ENCODE measurements at regions not wholly inside any gene's neighbourhood (a gene's known extent, or its start where the extent isn't known, plus 50 kb on each side); places are given as distances from the start of the nearest gene placed in this dataset.

DNA sequence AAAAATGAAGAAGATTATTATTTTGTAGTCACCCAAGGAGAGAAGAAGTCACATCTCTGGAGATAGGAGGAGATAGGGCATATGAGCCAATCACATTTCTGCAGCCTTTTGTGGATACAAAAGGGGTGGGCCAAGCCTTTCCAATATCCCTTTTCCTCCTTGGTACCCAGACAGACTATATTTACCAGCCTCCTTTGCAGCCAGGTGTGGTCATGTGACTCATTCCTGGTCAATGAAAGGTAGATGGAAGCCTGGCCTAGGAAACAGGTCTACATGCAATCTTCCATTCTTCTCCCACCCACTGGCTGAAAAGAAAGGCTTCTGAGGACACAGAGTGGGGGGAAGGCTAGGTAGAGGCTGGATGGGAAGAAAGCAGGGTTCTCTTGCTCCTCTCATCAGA lies 58.1 kb upstream of the ERG start:
- DNase-seq = no peak

DNA sequence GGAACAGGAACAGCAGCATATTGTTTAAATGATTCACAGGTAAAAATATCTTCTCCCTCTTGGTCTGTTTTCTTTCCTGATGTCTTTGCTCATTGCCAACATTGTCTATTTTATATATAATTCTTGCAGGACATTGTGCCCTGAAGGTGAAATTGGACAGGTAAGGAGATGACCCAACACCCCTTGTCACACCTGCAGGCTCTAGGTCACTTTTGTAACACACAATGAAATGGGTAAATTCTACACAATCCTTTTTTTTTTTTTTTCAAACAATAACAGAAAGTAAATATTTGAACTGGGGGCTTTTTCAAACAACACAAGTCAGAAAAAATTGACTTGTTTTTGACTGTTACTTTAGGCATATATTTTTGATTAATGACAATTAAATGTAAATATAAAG lies 62.9 kb upstream of the ERG start:
- DNase-seq = no peak

DNA sequence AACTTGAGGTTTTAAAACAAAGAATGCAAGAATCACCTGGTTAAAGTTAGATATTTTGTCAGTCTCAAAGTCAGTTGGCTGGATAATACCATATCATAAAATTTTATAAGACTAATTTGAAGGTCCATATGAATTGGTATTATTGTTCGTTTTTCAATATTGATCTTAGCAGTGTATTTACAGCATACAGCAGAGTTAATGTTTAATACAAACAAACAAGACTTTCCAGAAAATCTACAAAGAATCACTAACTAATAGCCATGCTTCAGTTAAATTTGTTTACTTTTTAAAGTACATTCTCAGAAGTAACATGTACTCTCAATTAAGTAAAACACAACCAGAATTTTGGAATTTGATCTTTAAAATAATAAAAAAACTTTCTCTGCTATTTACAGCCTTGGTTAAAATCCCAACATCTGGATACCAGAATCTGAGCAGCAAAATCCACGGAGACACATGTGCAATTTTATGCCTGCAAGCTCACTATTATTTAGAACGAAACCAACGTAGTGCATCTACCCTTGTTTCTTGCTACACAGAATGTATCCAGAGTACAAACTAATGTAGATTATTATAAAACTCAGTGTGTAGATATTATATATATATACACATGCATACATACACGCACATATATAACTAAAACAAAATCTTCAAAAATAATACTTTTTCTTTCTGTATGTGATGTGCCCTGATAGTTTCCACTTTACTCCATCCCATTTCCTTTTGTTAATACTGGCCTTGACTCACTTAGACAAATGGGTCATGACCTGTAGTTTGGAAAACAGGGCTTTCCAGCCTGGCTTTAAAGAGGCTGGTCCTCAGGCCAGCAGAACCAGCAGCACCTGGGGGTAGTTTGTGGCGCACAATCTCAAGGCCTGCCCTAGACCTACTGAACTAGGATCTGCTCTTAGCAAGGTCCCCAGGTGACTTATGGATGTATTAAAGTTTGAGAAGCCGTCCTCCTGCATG lies 63.6 kb upstream of the ERG start:
- no peak for DNase-seq

DNA sequence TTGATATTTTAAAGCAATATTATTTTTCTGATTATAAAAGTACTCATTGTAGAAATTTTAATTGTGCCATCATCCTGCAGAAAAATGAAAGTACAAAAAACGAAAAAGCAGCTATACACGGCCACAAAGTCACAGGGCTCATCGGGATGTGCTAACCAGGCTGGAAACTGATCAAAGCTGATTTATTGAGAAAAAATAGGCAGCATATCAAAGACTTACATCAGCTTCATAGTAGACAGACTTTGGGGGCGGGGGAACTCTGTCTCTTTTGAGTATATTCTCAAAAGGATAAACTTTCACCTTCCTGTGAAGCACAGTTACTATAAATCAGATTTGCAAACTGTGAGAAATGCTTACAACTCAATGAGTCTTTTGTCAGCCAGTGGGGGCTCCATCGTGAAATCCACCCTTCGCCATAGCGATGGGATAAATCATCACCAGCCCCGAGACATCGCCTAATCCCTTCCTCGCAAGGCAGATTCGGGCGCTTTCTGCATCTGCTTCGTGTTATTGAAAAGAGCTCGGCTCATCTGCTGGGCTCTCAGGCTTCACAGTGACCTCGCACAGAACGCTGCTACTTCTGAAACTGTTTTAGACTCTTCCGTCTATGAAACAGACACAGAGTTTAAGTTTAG lies 69.2 kb upstream of the ERG start:
- DNase-seq = no peak

DNA sequence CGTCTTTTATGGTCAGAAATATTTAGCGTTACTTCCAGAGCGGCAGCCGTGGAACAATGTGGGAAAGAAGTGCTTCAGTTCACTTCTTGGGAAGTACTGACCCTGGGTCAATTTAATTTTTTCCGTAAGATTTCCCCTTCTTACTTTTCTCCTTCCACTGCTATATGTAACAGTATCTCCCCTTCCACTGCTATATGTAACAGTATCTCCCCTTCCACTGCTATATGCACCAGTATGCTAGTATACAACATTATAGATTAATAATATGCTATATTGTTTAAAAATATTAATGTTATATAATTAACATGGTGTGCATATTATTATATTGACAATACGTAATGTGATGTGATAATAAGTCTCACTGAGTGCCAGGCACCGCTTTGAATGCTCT lies 69.7 kb upstream of the ERG start:
- DNase-seq = no peak

DNA sequence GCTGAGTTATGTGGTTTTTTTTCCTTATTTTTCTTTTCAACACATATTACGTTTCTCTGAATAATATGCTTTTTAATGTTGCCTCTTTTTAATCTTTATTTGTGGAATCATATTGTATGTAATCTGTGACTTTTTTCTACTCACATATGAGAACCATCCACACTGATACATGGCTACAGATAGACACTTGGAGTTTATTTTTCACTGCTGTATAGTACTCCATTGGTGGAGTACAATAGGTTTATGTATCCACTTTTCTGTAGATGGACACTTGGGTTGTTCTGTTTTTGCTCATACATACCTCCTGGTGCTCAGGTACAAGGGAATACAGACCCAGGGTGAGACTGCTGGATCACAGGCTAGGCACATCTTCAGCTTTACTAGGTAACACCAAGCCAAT lies 71.5 kb upstream of the ERG start:
- DNase-seq = no peak

DNA sequence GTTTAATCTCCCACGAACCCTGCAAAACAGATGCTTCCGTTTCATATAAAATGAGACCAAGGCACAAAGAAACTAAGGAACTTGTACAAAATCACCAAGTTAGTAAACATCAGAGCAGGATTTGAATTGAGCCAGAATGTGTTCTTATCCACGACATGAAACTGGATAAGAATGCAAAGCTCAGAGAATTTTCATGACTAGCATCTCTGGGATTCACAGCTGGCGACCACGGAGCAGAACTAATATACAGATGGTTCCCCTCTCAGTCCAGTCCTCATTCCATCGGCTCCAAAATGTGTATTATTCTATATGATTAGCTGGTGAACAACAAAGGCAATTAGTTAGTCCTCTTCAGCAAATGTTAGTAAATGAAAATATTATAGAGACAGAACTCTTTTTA lies 72.3 kb upstream of the ERG start:
- DNase-seq = no peak

DNA sequence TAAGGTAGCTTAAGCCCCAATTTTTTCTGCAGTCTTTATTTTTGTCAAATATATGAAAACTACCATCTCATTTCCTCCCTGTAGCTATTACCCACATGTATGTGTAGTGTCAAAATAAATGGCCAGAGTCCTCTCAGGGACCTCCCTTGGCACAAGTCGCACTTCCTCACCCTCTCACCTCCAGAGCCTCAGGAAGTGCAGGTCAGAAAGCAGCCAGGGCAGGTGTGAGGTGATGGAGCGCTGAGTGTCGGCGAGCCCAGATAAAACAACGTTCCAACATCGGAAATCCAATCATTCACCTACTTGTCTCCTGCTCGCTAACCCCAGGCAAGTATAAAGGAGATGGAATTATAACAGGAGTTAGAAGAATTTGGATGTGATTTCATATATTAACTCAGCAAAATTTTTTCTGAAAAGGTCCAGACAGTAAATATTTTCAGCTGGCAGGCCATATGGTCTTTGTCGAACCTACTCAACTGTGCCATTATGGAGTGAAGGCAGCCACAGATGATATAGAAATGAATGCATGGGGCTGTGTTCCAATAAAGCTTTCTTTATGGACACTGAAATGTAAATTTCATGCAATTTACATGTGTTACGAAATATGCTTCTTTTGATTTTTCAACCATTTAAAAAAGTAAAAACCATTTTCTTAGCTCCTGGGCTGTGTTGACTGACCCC lies 76.8 kb upstream of the ERG start:
- DNase-seq = no peak

DNA sequence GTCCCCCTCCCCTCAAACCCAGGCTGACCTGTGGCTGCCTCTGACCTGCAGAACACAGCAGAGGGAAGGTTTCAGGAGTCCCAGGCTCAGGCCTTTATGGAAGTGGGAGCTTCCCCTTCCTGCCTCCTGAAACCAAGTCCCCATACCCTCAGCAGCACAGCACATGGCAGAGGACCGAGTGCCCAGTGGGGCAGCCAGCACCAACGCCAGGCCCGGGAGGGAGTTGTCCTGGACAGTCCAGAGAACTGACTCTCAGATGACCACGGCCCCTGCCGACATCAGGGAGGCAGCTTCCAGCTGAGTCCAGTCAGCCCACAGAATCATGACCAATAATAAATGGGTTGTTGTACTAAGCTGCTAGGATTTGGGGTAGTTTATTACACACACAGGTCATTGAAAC lies 79.6 kb upstream of the ERG start:
- DNase-seq = no peak

DNA sequence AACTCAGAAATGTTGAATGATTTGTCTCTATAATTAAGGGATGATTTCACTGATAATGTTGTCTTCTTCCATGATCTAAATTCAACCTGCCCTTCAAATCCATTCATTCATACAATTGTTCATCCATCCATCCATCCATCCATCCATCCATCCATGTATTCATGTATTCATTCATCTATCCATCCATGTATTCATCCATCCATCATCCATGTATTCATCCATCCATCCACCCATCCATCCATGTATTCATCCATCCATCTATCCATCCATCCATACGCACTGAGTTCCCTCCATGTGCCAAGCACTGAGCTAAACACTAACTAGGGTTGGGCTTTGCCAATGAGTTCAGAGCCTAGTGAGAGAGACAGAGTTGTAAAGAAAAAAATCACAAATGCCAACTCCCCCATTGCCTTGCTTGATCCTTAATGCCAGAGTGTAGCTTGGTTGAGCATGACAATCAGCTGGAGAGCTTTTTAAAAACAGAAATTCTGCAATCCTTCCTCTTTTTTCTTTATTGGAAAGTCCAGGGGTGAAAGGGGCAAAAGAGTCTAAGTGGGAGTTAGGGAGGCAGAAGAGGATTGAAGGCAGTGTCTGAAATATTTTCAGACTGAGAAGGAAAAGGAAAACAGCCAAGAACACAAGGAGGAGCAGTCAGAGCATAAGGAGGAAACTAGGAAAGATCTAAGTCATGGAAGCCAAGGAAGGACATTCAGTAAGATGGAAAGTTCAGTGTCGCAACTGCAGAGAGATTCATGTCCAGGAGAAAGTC lies 92.4 kb upstream of the ERG start:
- DNase-seq = no peak

DNA sequence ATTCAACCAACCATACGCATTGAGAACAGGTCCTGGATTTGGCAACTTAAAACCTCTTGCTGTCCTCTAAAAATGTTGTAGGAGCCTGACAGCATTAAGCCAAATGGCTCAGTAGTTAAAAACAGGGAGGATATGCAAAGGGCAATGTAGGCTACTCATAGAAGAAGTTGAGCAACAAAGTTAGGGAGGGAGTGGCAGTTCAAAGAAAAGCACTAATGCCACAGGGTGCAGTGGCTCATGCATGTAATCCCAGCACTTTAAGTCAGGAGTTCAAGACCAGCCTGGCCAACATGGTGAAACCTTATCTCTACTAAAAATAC lies 92.9 kb upstream of the ERG start:
- no peak for DNase-seq

DNA sequence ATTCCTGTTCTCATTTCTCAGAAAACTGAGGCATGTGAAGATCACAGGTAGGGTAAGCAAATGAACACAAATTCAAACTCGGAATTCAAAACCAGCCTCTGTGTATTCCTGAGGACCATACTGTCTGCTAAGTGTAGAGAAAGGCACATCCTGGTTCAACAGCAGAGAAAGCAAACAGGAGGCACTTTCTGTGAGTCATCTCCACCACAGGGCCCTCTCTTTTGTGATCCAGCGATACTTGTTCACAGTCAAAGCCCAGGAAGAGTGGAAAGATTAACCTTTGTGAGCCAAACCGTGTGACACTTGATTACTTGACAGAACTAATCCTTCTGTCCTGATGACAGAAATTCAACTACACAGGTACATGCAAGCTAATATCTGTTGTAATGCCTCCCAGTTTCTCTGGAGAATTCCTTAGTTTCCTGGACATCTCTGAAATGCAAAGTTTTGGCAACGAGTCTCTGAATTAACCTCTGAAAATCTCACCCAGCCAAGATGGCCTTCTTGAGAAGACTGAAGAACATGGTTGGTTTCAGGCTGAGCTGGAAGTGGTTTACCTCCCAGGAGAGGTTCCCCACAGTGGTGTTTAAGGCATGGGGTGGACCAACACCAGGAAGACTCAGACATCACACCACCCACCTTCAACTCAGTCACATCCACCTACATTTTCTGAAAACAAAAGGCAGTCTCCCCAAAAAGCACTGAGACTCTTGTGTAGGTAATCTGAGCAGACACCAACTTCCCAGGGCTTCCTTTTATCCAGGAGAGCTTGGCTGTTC lies 98.2 kb upstream of the ERG start:
- DNase-seq = no peak

DNA sequence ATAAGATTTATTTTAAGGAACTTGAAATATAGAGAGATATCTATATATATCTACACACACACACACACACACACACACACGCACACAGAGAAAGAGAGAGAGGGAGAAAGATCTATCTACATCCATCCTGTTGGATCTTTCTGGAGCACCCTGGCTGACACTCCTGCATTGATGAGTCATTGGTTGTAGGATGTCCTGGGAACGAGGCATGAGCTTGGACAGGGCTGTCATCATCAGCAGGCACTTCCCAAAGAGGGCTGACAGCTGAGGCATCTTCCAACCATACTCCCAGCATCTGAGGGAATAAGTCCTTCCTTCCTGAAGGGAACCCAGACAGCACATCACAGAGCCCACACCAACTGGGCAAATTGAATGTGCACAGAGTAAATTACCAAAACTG lies 99.1 kb upstream of the ERG start:
- DNase-seq = no peak

DNA sequence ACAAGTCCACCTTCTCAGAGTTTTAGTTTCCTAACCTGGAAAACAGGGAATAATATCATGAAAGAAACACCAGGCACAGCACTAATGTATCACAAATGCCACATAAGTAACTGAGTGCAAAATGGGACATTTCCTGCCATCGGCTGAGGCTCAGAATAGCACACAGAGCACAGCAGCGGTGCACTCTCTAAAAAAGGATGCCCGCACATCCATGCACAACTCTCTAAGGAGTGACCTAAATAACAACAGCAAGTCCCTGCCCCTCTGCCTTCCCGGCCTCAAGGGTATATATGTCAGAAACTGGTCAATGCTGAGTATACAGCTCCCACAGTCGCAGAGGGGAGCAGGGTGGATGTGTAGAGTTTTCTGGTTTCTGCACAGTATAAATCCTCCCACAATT lies 100.1 kb upstream of the ERG start:
- no peak for DNase-seq

DNA sequence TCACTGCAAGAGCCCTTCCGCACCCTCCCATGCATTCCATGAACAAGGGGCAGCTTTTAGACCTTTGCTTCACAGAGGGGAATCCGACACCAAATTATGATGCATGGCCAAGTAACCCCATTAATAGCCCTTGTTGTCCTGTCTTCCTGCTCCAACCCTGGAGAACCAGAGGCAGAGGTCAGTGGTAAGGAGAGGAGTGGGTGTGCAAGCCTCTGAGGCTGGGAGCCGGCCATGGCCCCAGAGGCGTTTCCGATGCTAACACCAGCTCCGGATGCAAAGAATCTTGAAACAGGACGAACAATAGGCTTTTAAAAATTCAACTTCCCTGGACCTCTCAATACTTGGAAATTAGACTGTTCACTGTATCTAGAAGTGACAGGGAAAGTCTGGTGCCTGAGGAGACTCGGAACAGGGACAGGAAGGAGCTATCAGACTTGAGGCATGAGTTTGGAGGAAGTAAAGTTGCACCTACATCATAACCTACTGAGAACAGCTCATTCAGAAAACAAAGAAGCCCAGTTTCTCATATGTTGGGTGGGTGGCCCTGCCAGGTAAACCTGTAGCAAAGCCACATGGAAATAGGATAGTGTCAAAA lies 101.2 kb upstream of the ERG start:
- no peak for DNase-seq

DNA sequence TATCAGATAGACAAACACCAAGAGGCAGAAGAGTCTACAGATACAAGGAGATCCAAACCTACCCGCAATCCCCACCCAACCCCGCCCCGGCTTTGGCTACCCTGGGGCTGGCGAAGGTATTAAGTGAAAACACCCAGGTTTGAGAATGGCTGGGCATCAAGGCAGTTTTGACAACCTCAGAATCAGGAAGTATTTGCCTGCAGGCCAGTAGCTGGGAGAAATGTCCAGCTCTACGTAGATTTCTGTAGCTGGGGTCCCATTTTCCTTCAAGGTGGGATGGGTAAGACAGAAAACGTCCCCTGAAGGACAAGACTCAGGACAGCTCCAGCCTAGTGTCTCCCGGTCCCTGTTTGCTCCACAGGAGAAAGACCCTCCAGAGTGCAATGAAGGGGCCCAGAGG lies 101.8 kb upstream of the ERG start:
- DNase-seq = no peak

DNA sequence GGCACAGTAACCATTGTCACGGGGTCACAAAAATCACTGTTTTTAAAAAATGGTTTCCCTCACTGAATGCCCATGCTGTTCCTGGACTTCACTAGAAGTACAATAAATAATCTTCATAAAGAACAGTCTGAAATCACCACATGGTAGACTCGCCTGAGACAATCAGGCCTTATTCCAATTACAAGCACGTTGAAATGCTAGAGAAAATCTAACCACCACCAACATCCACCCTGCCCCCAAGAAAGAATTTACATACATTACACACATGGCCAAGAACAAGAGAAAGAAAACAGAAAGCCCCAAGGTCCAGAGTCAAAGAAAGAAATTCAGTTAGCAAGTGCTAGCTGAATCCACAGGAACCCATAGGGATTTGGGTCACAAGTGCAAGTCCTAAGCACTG lies 107.0 kb upstream of the ERG start:
- DNase-seq = no peak

DNA sequence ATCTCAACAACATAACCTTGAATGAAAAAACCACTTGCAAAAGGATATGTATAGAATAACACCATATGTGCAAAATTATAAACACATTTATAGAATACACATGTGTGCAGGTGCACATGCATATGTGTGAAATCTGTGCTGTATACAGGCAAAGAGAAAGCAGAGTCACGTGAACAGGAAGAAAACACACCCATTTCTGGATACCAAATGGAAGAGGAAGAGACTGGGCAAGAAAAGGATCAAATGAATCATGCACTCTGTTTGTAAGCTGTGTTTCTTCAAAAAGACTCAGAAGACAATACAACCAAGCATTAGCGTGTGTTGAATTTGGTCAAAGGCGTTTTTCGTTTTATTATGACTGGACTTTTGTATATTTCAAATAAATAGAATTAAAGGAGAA lies 111.3 kb upstream of the ERG start:
- no peak for DNase-seq

DNA sequence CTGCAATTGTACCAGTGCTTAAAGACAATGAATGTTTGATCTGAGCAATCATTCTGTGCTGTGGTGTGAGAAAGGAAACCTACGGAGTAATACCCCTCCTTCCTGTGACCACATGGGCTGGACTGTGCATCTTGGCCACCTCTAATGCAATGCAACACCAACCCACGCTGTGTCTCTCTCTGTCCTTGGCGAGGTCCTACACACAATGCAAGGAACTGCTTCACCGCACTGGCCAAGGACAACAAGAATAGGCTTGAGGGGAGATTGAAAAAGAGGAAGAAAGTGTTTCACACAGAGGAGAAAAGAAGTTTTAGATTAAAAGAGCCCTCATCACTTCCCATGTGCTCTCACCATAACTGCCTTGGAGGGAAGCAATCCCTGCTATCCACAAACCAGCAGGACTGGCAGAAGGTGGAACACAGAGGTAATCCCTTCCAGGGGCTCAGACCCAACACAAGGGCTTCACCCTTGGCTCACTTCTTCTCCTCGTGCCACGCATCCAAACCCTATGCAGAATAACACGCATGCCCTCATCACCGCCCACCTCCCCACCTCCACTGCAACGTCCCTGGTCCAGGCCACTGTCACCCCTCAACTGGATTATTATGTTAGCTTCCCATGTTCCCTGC lies 112.5 kb upstream of the ERG start:
- no peak for DNase-seq

DNA sequence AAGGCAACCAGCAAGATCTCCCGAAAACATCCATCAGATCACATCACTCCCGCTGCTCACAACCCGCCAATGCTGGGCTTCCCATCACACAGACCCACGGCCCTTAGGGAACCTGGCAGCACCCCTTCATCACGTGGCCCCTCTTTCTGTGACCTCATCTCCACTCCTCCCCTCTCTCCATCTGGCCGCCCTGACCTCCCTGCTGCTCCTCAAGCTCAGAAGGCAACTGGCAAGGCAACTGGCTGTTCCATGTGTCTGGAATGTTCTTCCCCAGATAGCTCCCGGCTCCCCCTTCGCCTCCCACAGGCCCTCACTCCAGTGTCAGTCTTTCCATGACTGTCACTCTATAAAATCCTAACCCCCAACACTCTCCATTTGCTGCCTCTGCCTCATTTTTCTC lies 113.0 kb upstream of the ERG start:
- no peak for DNase-seq

DNA sequence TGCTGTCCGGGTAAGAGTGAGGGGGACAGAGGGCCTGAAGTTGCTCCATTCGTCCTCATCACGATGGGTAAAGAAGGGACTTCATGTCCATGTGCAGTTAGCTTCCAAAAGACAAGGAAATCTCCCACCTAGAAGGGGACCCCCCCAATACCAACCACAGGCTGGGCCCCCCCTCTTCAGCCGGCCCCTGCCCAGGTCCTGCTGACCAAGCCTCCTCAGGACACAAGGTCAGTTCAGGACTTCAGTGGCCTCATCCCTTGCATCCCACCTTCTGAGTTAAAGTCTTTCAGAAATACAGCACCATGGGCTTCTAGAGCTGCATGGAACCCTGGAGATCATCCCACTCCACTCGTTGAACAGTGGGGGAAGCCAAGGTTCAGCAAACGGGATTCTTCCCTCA lies 115.4 kb upstream of the ERG start:
- DNase-seq = no peak

DNA sequence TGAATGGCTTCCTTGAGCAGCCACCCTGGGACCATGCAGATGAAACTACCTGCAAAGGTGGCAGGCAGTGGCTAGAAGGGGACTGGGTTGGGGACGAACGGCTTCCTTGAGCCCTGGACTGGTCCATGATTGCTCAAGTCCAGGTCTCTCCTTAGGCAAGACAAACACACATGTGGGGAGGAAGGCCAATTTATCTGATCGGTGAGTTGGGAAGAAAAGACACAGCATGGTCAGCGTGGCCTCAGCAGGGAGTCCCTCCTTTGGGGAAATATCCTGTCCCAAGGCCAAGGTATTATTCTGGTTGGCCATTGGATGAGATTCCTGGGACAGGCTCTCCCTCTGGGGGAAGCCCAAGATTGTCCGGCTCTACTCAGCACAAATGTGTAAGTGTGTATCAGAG lies 116.3 kb upstream of the ERG start:
- no peak for DNase-seq

Measured in activated CD4-positive, alpha-beta T cell treated with anti-CD3 and anti-CD28 coated beads, Interleukin-10, Interleukin-2, amounts not matched to agents 100 ng/mL and 50 ng/mL, durations not matched to agents 16 hours and 8 hours (primary cell).